Activated T-cell treated with anti-CD3 and anti-CD28 coated beads for 1 hour (primary cell): ENCODE measurements at regions not wholly inside any gene's neighbourhood (a gene's known extent, or its start where the extent isn't known, plus 50 kb on each side); places are given as distances from the start of the nearest gene placed in this dataset.
"Not testable (repeated sequence)": the region's sequence is repeated elsewhere in the genome, so short reads cannot be mapped to it uniquely, and the experiment has no call there.

Experiments
- DNase-seq: peaks from one replicate; pipeline ENCODE4 v3.0.0-alpha.2; 2020; ENCODE audit warnings: low read depth

GRCh38 chr14:83091991-83092956 lies 1558.6 kb upstream of the SEL1L start:
- not testable (repeated sequence) for DNase-seq

GRCh38 chr14:83096092-83096491 lies 1562.4 kb upstream of the SEL1L start:
- DNase-seq = no peak

- no peak for DNase-seq
Observed at GRCh38 chr14:83101846-83102245, 1568.2 kb upstream of the SEL1L start.

- no peak for DNase-seq
Observed at GRCh38 chr14:83118029-83118428, 1584.4 kb upstream of the SEL1L start.

DNA sequence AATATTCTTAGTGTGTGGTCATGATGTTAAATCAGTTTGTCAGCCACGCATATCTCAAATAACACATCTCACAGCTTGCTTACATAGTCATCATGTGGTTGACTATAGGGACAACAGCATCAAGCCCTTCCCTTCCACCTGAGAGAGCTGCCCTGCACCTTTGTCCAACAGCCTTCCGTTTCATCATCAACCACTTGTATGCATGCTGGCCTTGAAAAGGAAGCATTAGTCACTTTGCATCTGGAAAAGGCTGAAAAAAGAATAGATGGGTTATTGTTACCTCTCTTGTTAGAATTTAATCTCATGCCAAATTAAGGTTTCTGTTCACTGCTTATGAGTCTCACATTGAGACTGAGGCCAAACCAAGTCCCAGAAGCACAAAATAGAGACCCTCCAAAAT lies 1586.5 kb upstream of the SEL1L start:
- DNase-seq = no peak

GRCh38 chr14:83126076-83126475 lies 1592.4 kb upstream of the SEL1L start:
- DNase-seq = no peak

DNA sequence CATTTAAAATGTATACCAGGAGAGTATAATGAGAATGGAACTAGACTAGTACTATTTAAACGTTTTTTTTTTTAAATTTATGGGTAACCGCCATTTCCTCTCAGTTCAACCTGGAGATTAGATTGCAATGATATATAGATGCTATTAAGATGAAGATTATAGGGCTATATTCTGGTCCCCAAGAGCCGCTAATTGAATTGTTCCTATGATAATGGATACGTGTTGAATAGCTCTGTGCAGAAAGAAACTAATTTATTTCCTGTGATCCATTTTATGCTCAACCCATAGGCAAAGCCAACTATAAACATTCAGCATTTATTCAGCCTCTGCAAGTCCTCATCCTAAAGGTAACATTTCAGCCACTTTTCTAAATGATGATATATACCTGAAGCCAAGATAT lies 1595.1 kb upstream of the SEL1L start:
- DNase-seq = no peak

DNA sequence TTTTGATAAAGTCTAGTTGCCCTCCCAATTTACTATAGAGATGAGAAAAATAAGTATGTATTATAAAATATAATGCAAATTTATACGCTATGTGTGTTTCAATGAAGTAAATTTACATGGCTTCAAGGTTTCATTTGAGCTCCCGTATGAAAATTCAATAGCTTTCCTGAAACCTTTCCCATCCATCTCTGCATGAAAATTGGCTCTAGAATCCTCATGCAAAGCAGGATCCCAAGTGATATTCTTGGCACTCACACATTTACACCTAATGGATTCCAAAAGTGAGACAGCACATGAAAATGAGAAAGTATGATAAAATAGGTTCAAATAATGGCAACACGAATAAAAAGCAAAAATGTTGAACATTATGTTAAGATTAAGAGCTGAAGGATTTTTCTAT lies 1595.8 kb upstream of the SEL1L start:
- no peak for DNase-seq

GRCh38 chr14:83133981-83134645 lies 1600.5 kb upstream of the SEL1L start:
- DNase-seq = no peak

DNA sequence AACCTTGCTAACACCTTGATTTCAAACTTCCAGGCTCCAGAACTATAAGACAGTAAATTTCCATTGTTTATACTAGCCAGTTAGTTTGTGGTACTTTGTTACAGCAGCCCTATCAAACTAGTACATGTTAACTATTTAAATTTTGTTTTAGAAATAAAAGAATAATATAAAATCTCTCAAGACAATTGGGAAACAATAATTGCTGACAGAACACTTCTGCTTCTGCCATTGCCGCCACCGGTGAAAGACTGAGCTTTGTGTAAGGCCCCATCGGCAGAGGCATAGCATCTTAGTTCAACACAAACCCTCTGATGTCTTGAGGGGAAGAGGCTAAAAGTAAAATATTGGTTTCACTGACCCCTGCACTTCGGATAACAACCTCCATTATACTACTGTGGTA lies 1607.1 kb upstream of the SEL1L start:
- DNase-seq = no peak

- no peak for DNase-seq
Observed at GRCh38 chr14:83147006-83147405, 1613.4 kb upstream of the SEL1L start.

DNA sequence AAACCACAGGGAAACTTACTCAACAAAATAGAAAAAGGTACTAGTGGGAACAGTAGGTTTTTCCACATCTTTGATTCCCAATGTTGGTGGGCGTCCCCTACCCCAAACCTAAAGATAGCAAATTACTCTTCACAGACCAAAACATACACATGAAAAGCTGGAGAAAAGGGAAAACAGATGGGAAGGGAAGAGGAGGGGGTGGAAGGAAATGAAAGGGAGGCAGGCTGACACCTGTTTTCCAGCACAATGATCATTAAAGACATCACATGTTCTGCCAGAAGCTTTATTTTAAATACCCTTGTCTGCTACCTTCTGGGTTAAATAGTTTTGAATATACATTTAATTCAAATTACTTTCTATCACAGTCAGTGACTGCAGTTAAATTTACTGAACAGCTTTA lies 1617.9 kb upstream of the SEL1L start:
- no peak for DNase-seq

DNA sequence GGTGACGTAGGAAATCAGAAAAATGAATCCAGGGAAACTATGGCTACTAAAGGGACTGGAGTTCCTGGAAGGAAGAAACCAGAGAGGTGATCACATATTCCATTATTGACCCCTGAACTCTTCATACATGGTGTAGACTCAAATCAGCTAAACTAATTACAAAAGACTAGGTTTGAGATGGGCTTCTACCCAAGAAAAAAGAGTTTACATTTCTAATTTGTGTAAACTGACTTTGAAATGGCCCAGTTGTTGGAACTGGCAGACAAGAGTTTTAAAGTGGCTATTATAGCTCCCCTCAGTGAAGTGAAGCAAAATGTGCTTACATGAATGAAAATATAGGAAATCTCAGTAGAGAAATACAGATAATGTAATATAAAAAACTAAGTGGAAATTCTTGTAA lies 1619.4 kb upstream of the SEL1L start:
- no peak for DNase-seq

GRCh38 chr14:83162361-83162929 lies 1628.8 kb upstream of the SEL1L start:
- DNase-seq = no peak

DNA sequence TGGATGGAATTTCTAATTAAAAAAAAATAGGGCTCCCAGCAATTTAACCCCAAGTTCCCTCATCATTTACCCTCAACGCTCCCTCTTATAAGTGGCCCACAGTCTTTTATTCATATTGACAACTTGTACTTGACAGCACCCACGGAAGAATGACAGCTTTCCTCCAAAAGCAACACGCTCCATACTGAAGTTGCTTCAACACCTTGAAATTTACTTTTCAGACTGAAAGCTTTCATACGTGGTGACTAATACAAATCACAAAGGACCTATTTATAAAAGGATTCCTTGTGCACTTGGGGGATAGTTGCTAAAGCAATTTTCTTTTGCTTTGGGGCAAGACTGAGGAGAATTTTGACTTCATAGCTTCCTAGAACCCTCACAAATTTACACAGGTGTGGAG lies 1629.4 kb upstream of the SEL1L start:
- no peak for DNase-seq

GRCh38 chr14:83164016-83164415 lies 1630.4 kb upstream of the SEL1L start:
- no peak for DNase-seq

DNA sequence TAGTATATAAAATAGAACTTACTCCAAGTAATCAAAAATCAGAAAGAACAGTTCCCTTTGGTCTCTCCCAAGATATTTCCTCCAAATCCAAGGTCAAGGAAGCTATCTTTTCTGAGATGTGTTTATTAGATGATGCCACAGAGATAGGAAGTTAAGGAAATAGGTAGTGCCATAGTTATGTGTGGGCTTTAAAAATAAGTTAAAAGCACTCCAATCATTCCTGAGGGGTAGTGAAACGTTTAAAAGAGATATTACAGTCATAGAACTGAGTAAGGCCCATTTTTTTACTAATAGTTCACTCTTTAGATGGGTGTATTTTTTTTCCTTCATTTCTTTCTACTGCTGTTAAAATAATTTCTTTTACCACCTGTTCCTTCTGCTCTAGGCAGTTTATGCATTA lies 1630.9 kb upstream of the SEL1L start:
- DNase-seq = no peak

GRCh38 chr14:83170165-83170564 lies 1636.5 kb upstream of the SEL1L start:
- no peak for DNase-seq

DNA sequence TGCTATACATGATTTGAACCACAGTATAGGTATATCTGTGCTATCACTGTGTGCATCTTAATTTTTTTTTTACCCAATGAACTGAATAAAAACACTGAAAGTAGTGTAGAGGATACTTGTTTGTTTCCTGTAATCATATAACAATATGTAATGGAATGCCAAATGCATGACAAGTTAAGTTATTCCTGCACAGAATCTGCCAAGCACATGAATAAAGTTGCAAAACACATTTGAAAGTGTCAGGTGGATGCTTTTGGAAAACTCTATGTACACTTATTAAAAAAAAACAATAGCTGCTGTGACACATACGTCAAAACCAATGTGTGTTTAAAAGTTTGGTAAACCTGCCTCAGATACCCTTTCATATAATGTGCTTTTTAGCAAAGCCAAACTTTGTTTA lies 1638.1 kb upstream of the SEL1L start:
- no peak for DNase-seq

- no peak for DNase-seq
Observed at GRCh38 chr14:83172363-83172762, 1638.7 kb upstream of the SEL1L start.

GRCh38 chr14:83173687-83174086 lies 1640.0 kb upstream of the SEL1L start:
- no peak for DNase-seq

GRCh38 chr14:83184531-83184930 lies 1650.9 kb upstream of the SEL1L start:
- no peak for DNase-seq

DNA sequence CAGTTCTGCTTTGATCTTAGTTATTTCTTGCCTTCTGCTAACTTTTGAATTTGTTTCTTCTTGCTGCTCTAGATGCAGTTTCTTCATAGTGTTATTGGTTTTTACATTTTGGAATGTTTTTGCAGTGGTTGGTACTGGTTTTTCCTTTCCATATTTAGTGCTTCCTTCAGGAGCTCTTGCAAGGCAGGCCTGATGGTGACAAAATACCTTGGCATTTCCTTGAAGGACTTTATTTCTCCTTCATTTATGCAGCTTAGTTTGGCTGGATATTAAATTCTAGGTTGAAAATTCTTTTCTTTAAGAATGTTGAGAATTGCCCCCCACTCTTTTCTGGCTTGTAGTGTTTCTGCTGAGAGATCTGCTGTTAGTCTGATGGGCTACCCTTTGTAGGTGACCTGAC lies 1654.7 kb upstream of the SEL1L start:
- not testable (repeated sequence) for DNase-seq
